Fibroblast of the aortic adventitia (primary cell): ENCODE measurements at regions not wholly inside any gene's neighbourhood (a gene's known extent, or its start where the extent isn't known, plus 50 kb on each side); places are given as distances from the start of the nearest gene placed in this dataset.
"Not testable (repeated sequence)": the region's sequence is repeated elsewhere in the genome, so short reads cannot be mapped to it uniquely, and the experiment has no call there.

Experiments used
- DNase-seq: peaks from one replicate; pipeline ENCODE4 v3.0.0-alpha.2; 2010; ENCODE audit warnings: low read depth
- H3K4me3 ChIP-seq: 2 replicates; pipeline ENCODE4 v1.5.1; 2011; ENCODE audit warnings: low read depth, mild to moderate bottlenecking, control low read depth, low read length, moderate library complexity
- TF ChIP-seq, protein P1 (sequence below): IDR thresholded peaks from 2 replicates; pipeline ENCODE4 v1.5.1; 2011; ENCODE audit warnings: mild to moderate bottlenecking, low read length, control low read depth, inconsistent platforms; ENCODE audit not compliant: insufficient read depth

DNA sequence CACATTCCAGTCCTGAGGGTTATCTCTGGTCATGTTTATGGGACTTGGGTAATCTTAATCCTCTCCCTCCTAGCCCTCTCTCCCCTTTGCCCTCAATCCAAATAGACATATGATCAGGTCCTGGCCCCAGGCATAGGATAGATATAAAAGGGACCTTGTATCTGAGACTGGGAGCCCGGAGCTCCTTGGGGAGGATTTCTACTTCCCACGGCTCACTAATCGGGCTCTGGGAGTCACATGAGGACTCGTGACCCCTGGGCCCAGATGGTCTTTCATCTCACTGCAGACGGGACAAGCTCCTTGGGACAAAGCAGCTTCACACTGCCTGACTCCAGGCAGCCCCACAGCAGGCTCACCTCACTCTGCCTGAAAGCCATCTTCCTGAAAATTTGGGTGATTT is 57.8 kb upstream of the LYRM9 start:
- H3K4me3 ChIP-seq = no peak overlapping the region
- no peak for DNase-seq
- TF ChIP-seq, protein P1, sequence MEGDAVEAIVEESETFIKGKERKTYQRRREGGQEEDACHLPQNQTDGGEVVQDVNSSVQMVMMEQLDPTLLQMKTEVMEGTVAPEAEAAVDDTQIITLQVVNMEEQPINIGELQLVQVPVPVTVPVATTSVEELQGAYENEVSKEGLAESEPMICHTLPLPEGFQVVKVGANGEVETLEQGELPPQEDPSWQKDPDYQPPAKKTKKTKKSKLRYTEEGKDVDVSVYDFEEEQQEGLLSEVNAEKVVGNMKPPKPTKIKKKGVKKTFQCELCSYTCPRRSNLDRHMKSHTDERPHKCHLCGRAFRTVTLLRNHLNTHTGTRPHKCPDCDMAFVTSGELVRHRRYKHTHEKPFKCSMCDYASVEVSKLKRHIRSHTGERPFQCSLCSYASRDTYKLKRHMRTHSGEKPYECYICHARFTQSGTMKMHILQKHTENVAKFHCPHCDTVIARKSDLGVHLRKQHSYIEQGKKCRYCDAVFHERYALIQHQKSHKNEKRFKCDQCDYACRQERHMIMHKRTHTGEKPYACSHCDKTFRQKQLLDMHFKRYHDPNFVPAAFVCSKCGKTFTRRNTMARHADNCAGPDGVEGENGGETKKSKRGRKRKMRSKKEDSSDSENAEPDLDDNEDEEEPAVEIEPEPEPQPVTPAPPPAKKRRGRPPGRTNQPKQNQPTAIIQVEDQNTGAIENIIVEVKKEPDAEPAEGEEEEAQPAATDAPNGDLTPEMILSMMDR = no peak

GRCh38 chr17:27951872-27952271 is 58.7 kb upstream of the LYRM9 start:
- H3K4me3 ChIP-seq = no peak overlapping the region
- no peak for DNase-seq
- TF ChIP-seq, protein P1 = no peak

- TF ChIP-seq, protein P1 = no peak
These were observed 59.2 kb upstream of the LYRM9 start for GRCh38 chr17:27952366-27952765.

DNA sequence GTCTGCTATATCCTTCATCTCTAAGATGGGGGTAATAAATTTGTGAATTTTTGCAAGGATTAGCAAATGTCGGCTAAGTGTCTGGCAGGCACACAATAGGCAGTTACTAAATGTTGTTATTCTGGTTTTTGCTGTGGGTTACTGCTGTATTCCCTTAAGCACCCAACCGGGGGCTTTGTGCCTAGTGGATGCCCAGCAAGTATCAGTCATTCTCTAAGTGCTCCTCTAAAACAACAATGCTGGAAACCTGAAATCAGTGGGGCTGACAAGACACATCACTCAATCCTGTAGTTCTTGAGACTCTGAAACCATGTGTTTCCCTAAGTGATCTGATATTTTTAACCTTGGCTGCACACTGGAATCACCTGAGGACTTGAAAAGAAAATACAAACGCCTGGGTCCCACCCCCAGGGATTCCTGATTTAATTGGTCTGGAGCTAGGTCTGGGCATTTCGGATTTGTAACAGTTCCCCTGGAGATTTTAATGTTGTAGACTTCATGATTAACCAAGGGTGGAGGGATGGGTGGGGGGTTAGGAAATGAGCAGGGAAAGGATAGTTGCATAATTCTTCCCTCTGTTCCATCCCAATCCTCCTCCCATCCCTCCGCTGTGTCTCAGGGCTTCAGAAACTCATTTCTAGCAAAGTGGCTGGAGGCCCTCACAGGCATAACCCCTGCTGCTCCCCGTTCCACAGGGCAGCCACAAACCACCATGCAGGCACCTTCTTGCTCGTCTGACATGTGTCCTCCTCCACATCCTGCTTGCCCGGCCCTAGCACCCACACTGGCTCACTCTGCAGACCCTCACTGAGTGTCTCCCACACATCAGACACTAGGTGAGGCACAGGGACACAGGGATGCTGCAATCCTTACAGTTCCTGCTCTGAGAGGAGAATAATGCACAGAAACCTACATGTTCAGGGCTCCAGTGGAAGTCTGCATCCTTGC is 61.7 kb upstream of the LYRM9 start:
- no peak overlapping the region for H3K4me3 ChIP-seq
- DNase-seq = no peak
- TF ChIP-seq, protein P1 = no peak

More at GRCh38 chr17:27952366-27952765, 59.2 kb upstream of the LYRM9 start:
- H3K4me3 ChIP-seq = no peak overlapping the region
- DNase-seq = no peak

GRCh38 chr17:27956601-27957445 is 63.7 kb upstream of the LYRM9 start:
- DNase-seq = peak; percentile 4

DNA sequence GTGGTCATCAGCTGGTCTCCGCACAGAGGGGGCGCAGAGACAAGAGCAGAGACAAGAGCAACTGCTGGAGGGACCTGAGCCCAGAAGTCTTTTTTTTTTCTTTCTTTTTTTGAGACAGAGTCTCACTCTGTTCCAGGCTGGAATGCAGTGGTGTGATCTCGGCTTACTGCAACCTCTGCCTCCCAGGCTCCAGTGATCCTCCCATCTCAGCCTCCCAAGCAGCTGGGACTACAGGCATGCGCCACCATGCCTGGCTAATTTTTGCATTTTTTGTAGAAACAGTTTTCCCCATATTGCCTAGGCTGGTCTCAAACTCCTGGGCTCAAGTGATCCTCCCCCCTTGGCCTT is 64.3 kb upstream of the LYRM9 start:
- H3K4me3 ChIP-seq, DNase-seq: not testable (repeated sequence)

More at GRCh38 chr17:27956601-27957445, 63.7 kb upstream of the LYRM9 start:
- H3K4me3 ChIP-seq = no peak overlapping the region
- TF ChIP-seq, protein P1 = no peak
